ENCODE measurements at regions not wholly inside any gene's neighbourhood (a gene's known extent, or its start where the extent isn't known, plus 50 kb on each side); places are given as distances from the start of the nearest gene placed in this dataset.

GRCh38 chr3:176302271-176302670 is 895.0 kb downstream of the TBL1XR1 start:
- 89 to 91% methylated on average over 2 of the region's 2 CpGs for WGBS, 2 donors

GRCh38 chr3:176296066-176296597 is 901.1 kb downstream of the TBL1XR1 start:
- Histone ChIP-seq H3K4me1 (ENCODE audit: control insufficient read depth in 5 of 5, insufficient read depth in 5 of 5, low read length in 5 of 5) (peaks cover 0 to 7% (median 0%) of the 10 kb centered on the region in 5 donors), H3K4me3 (no peak overlapping the region), H3K9me3 (ENCODE audit: control insufficient read depth in 4 of 4, insufficient read depth in 3 of 4, low read length in 3 of 4) (peaks cover 0 to 3% (median 0%) of the 10 kb centered on the region in 4 donors), H3K36me3 (ENCODE audit: control insufficient read depth in 4 of 4, insufficient read depth in 4 of 4, low read length in 4 of 4) (no peaks in the 10 kb centered on the region), H3K9ac (ENCODE audit: insufficient read depth in 1 of 2, low read length in 2 of 2) (no peak overlapping the region), H3K27me3 (ENCODE audit: control insufficient read depth in 3 of 3, insufficient read depth in 3 of 3, low read length in 2 of 3) (no peaks in the 10 kb centered on the region), H3K27ac (ENCODE audit: low read depth in 1 of 2, low read length in 1 of 2) (no peak overlapping the region)
- no peak for TF ChIP-seq CTCF (IDR thresholded peaks at IDR 0.05; ENCODE audit: control extremely low read depth, extremely low read depth)
- ATAC-seq (ENCODE audit: insufficient read depth, low FRiP score) (no peak), DNase-seq (no peak)
- 72 to 80% methylated on average over 1 of the region's 1 CpG for WGBS, 2 donors

More at GRCh38 chr3:176302271-176302670, 895.0 kb downstream of the TBL1XR1 start:
- Histone ChIP-seq H3K36me3 (ENCODE audit: control insufficient read depth in 4 of 4, insufficient read depth in 4 of 4, low read length in 4 of 4) (no peaks in the 10 kb centered on the region), H3K27me3 (ENCODE audit: control insufficient read depth in 3 of 3, insufficient read depth in 3 of 3, low read length in 2 of 3) (no peaks in the 10 kb centered on the region), H3K9me3 (ENCODE audit: control insufficient read depth in 4 of 4, insufficient read depth in 3 of 4, low read length in 3 of 4) (no peaks in the 10 kb centered on the region), H3K9ac (ENCODE audit: insufficient read depth in 1 of 2, low read length in 2 of 2) (no peak overlapping the region), H3K4me3 (no peak overlapping the region), H3K4me1 (ENCODE audit: control insufficient read depth in 5 of 5, insufficient read depth in 5 of 5, low read length in 5 of 5) (no peaks in the 10 kb centered on the region), H3K27ac (ENCODE audit: low read depth in 1 of 2, low read length in 1 of 2) (no peak overlapping the region)
- DNase-seq (no peak), ATAC-seq (ENCODE audit: insufficient read depth, low FRiP score) (no peak)
- no peak for TF ChIP-seq CTCF (IDR thresholded peaks at IDR 0.05; ENCODE audit: control extremely low read depth, extremely low read depth)

GRCh38 chr3:176293276-176293675 is 904.0 kb downstream of the TBL1XR1 start:
- Histone ChIP-seq H3K27me3 (ENCODE audit: control insufficient read depth in 3 of 3, insufficient read depth in 3 of 3, low read length in 2 of 3) (no peaks in the 10 kb centered on the region), H3K9ac (ENCODE audit: insufficient read depth in 1 of 2, low read length in 2 of 2) (no peak overlapping the region), H3K9me3 (ENCODE audit: control insufficient read depth in 4 of 4, insufficient read depth in 3 of 4, low read length in 3 of 4) (peaks cover 0 to 3% (median 0%) of the 10 kb centered on the region in 4 donors), H3K36me3 (ENCODE audit: control insufficient read depth in 4 of 4, insufficient read depth in 4 of 4, low read length in 4 of 4) (no peaks in the 10 kb centered on the region), H3K4me1 (ENCODE audit: control insufficient read depth in 5 of 5, insufficient read depth in 5 of 5, low read length in 5 of 5) (peaks cover 0 to 7% (median 0%) of the 10 kb centered on the region in 5 donors), H3K27ac (ENCODE audit: low read depth in 1 of 2, low read length in 1 of 2) (no peak overlapping the region), H3K4me3 (no peak overlapping the region)
- ATAC-seq (ENCODE audit: insufficient read depth, low FRiP score) (no peak), DNase-seq (no peak)
- no peak for TF ChIP-seq CTCF (IDR thresholded peaks at IDR 0.05; ENCODE audit: control extremely low read depth, extremely low read depth)
- WGBS, 2 donors: 80 to 85% methylated on average over 2 of the region's 2 CpGs
